Stomach (tissue), 4 donors: ENCODE measurements at regions not wholly inside any gene's neighbourhood (a gene's known extent, or its start where the extent isn't known, plus 50 kb on each side); places are given as distances from the start of the nearest gene placed in this dataset.

Source experiments
- POLR2A ChIP-seq, 4 donors: fragments of 450-650 bp; IDR thresholded peaks; one replicate each; pipeline ENCODE4 v1.6.1; 2016; ENCODE audit warnings: antibody characterized with exemption in 4 of 4, control low read depth in 2 of 4, mild to moderate bottlenecking in 1 of 4, moderate library complexity in 1 of 4
- TF ChIP-seq, protein P1 (sequence below), 7 experiments: fragments of 450-650 bp in 4 of 7; fragments of 200-600 bp in 3 of 7; sonication (generic) in 3 of 7; IDR thresholded peaks; one replicate each; pipeline ENCODE4 v1.5.1; 2016 to 2019; ENCODE audit warnings: antibody characterized with exemption in 7 of 7, control low read depth in 2 of 7, mild to moderate bottlenecking in 1 of 7

GRCh38 chr9:105883847-105884246 is 189.5 kb downstream of the TMEM38B start:
- TF ChIP-seq POLR2A (IDR thresholded peaks at IDR 0.05) = no peak
- TF ChIP-seq, protein P1, sequence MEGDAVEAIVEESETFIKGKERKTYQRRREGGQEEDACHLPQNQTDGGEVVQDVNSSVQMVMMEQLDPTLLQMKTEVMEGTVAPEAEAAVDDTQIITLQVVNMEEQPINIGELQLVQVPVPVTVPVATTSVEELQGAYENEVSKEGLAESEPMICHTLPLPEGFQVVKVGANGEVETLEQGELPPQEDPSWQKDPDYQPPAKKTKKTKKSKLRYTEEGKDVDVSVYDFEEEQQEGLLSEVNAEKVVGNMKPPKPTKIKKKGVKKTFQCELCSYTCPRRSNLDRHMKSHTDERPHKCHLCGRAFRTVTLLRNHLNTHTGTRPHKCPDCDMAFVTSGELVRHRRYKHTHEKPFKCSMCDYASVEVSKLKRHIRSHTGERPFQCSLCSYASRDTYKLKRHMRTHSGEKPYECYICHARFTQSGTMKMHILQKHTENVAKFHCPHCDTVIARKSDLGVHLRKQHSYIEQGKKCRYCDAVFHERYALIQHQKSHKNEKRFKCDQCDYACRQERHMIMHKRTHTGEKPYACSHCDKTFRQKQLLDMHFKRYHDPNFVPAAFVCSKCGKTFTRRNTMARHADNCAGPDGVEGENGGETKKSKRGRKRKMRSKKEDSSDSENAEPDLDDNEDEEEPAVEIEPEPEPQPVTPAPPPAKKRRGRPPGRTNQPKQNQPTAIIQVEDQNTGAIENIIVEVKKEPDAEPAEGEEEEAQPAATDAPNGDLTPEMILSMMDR (IDR thresholded peaks at IDR 0.05) = no peak
